Mesodermal cell (in vitro differentiated cells): ENCODE measurements at regions not wholly inside any gene's neighbourhood (a gene's known extent, or its start where the extent isn't known, plus 50 kb on each side); places are given as distances from the start of the nearest gene placed in this dataset.

Experiments used
- H3K27ac ChIP-seq: 2 replicates; pipeline ENCODE4 v1.7.0; 2013; ENCODE audit warnings: mild to moderate bottlenecking, low read depth, low read length, moderate library complexity; ENCODE audit not compliant: severe bottlenecking
- H3K36me3 ChIP-seq: 2 replicates; pipeline ENCODE4 v1.7.1; 2013; ENCODE audit warnings: mild to moderate bottlenecking, low read length, moderate library complexity; ENCODE audit not compliant: control insufficient read depth, insufficient read depth
- H3K4me1 ChIP-seq: one replicate; pipeline ENCODE4 v1.7.1; 2013; ENCODE audit warnings: mild to moderate bottlenecking, low read length; ENCODE audit not compliant: insufficient read depth, control insufficient read depth, poor library complexity, severe bottlenecking
- H3K4me3 ChIP-seq: 2 replicates; pipeline ENCODE4 v1.7.0; 2013; ENCODE audit warnings: low read length, control low read depth, mild to moderate bottlenecking; ENCODE audit not compliant: insufficient read depth, poor library complexity, severe bottlenecking; ENCODE audit errors: extremely low read depth
- H3K9me3 ChIP-seq: 2 replicates; pipeline ENCODE4 v1.7.1; 2013; ENCODE audit warnings: mild to moderate bottlenecking, low read length, moderate library complexity; ENCODE audit not compliant: control insufficient read depth
- WGBS, 2 experiments: methylation state at CpG; one replicate each; pipeline ENCODE4 v1.1.5; 2013; ENCODE audit warnings: missing lambda C conversion rate in 2 of 2; ENCODE audit not compliant: insufficient coverage in 2 of 2; 5-methylcytosine and 5-hydroxymethylcytosine counted together

GRCh38 chr9:2243666-2244555 is 228.8 kb downstream of the SMARCA2 start:
- Histone ChIP-seq H3K9me3 (no peaks in the 10 kb centered on the region), H3K36me3 (no peaks in the 10 kb centered on the region), H3K27ac (no peak overlapping the region), H3K4me3 (no peak overlapping the region), H3K4me1 (peaks cover 20% of the 10 kb centered on the region)
- 50% methylated on average over 2 of the region's 7 CpGs for WGBS, 2 experiments

DNA sequence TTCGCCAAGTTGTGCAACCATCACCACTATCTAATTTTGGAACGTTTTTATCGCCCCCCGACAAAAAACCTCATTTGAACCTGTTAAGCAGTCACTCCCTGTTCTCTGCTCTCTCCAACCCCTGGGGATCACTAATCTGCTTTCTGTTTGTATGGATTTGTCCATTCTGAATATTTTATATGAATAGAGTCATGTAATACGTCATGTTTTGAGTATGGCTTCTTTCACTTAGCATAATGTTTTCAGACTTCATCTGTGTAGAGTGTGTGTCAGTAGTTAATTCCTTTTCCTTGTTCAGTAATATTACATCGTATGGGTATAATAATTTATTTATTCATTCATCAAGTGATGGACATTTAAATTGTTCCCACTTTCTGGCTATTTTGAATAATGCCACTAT is 232.2 kb downstream of the SMARCA2 start:
- Histone ChIP-seq H3K27ac (no peak overlapping the region), H3K36me3 (no peaks in the 10 kb centered on the region), H3K9me3 (peaks cover 6% of the 10 kb centered on the region), H3K4me3 (no peak overlapping the region), H3K4me1 (peaks cover 5% of the 10 kb centered on the region)
- no CpG with 5 or more reads among the region's 6 CpGs for WGBS, 2 experiments

- Histone ChIP-seq H3K36me3 (no peaks in the 10 kb centered on the region), H3K4me3 (no peak overlapping the region), H3K27ac (no peak overlapping the region), H3K9me3 (peaks cover 10% of the 10 kb centered on the region), H3K4me1 (no peaks in the 10 kb centered on the region)
- no CpG with 5 or more reads among the region's 1 CpG for WGBS, 2 experiments
Measured at GRCh38 chr9:2248768-2249265, 233.7 kb downstream of the SMARCA2 start.

GRCh38 chr9:2253636-2254580 is 238.8 kb downstream of the SMARCA2 start:
- H3K4me3 ChIP-seq = no peak overlapping the region
- WGBS, 2 experiments = 85 to 93% methylated on average over 4 to 6 of the region's 8 CpGs
- peaks cover 10% of the 10 kb centered on the region for H3K9me3 ChIP-seq
- H3K4me1 ChIP-seq = peaks cover 6% of the 10 kb centered on the region
- no peaks in the 10 kb centered on the region for H3K36me3 ChIP-seq
- H3K27ac ChIP-seq = no peak overlapping the region

DNA sequence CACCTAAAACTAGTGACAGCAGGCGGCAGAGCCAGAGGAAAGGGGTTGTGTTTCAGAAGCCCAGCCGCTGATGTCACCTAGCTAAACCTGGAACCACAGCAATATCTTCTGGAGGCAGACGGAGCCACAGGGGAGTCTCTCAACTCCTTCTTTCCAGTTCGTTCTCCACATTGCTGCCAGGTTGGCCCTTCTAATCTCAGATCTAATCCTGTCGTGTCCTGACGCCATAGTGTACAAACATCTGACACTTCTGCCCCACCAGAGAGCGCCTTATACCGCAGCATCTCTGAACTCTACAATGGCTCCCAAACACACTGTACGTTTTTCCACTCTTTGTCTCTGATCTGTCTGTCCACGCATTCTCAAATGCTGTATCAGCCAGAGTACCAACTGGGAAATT is 240.0 kb downstream of the SMARCA2 start:
- 80 to 87% methylated on average over 10 of the region's 10 CpGs for WGBS, 2 experiments

GRCh38 chr9:2257248-2257929 is 242.2 kb downstream of the SMARCA2 start:
- 94% methylated on average over 2 to 5 of the region's 6 CpGs for WGBS, 2 experiments
- Histone ChIP-seq H3K4me1 (peaks cover 6% of the 10 kb centered on the region), H3K4me3 (no peak overlapping the region), H3K9me3 (peaks cover 4% of the 10 kb centered on the region), H3K36me3 (no peaks in the 10 kb centered on the region), H3K27ac (no peak overlapping the region)

More for the DNA sequence above, 240.0 kb downstream of the SMARCA2 start:
- Histone ChIP-seq H3K4me1 (peaks cover 6% of the 10 kb centered on the region), H3K36me3 (no peaks in the 10 kb centered on the region), H3K9me3 (peaks cover 10% of the 10 kb centered on the region), H3K4me3 (no peak overlapping the region), H3K27ac (no peak overlapping the region)

DNA sequence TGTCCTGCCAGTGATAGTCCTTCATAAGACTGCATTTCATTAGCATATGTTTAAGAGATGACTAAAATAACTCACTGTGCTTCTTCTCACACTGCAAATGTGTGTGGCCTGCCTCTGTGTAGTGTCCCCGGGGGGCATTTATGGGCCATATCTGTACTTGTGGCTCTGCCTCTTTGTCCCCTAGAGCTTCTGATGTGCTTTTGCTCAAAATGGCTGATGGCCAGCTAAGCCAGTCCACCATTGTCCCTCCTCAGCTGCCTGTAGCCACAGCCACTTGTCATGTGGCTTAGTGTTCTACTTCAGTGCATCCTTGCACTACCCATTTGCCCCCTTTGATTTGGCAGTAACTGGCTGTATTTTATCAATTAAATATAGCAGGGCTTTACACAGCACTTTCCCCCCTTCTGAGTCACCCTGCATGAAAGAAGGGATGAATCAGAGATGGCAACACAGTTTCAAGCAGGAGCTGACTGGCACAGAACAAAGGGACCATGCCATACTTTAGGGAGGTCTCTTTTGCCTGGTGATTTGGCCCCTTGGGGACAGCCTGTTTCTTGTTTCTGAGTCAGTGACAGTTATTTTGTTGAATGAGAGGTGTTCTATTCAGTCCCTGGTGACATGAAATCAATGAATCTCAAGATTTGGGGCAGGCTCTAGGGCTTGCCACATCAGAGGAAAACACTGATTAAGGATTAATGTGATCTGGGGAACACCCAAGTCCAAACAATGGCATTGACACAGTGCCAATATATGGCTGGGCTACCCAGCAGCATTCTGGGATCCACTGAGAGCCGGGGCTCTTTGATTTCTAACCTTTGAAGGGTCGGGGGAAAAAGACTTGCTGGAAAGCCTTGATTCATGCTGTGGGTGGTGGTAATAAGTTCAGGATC is 245.5 kb downstream of the SMARCA2 start:
- Histone ChIP-seq H3K36me3 (no peaks in the 10 kb centered on the region), H3K9me3 (no peaks in the 10 kb centered on the region), H3K4me3 (no peak overlapping the region), H3K27ac (no peak overlapping the region), H3K4me1 (no peaks in the 10 kb centered on the region)
- 73 to 89% methylated on average over 1 of the region's 3 CpGs for WGBS, 2 experiments

GRCh38 chr9:2261421-2262103 is 246.4 kb downstream of the SMARCA2 start:
- Histone ChIP-seq H3K27ac (no peak overlapping the region), H3K9me3 (no peaks in the 10 kb centered on the region), H3K36me3 (no peaks in the 10 kb centered on the region), H3K4me1 (no peaks in the 10 kb centered on the region), H3K4me3 (no peak overlapping the region)
- WGBS, 2 experiments = 73 to 83% methylated on average over 1 to 2 of the region's 4 CpGs

GRCh38 chr9:2262386-2263071 is 247.4 kb downstream of the SMARCA2 start:
- peaks cover 2% of the 10 kb centered on the region for H3K4me1 ChIP-seq
- H3K9me3 ChIP-seq = no peaks in the 10 kb centered on the region
- H3K36me3 ChIP-seq = no peaks in the 10 kb centered on the region
- 100% methylated on average over 2 of the region's 4 CpGs; no CpG with 5 or more reads in 1 of the 2 experiments for WGBS, 2 experiments
- no peak overlapping the region for H3K27ac ChIP-seq
- no peak overlapping the region for H3K4me3 ChIP-seq
